ENCODE measurements at regions not wholly inside any gene's neighbourhood (a gene's known extent, or its start where the extent isn't known, plus 50 kb on each side); places are given as distances from the start of the nearest gene placed in this dataset.

DNA sequence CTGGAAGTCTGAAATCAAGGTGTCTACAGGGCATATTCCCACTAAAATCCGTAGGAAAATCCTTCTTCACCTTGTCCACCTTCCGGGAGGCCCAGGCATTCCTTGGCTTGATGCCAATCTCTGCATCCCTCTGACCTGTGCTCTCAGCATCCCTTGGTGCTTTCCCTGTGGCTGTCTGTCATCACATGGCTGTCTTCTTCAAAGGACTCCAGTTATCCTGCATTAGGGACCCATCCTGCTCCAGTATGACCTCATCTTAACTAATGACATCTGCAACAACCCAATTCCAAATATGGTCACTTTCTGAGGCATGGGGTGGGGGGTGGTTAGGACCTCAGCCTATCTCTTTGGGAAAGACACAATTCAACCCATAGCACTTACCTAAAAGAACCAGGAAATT lies 423.8 kb downstream of the IRS2 start:
- H3K4me3 ChIP-seq (ENCODE audit: low read depth, low read length): no peak overlapping the region
- H3K36me3 ChIP-seq (ENCODE audit: control insufficient read depth, insufficient read depth, low read length): no peaks in the 10 kb centered on the region
- no peaks in the 10 kb centered on the region for H3K27me3 ChIP-seq (ENCODE audit: control insufficient read depth, insufficient read depth, low read length)
- DNase-seq (ENCODE audit: low read depth): no peak
- TF ChIP-seq, protein P1, sequence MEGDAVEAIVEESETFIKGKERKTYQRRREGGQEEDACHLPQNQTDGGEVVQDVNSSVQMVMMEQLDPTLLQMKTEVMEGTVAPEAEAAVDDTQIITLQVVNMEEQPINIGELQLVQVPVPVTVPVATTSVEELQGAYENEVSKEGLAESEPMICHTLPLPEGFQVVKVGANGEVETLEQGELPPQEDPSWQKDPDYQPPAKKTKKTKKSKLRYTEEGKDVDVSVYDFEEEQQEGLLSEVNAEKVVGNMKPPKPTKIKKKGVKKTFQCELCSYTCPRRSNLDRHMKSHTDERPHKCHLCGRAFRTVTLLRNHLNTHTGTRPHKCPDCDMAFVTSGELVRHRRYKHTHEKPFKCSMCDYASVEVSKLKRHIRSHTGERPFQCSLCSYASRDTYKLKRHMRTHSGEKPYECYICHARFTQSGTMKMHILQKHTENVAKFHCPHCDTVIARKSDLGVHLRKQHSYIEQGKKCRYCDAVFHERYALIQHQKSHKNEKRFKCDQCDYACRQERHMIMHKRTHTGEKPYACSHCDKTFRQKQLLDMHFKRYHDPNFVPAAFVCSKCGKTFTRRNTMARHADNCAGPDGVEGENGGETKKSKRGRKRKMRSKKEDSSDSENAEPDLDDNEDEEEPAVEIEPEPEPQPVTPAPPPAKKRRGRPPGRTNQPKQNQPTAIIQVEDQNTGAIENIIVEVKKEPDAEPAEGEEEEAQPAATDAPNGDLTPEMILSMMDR (IDR thresholded peaks at IDR 0.05; ENCODE audit: insufficient read depth, low read length, poor library complexity, severe bottlenecking): no peak

DNA sequence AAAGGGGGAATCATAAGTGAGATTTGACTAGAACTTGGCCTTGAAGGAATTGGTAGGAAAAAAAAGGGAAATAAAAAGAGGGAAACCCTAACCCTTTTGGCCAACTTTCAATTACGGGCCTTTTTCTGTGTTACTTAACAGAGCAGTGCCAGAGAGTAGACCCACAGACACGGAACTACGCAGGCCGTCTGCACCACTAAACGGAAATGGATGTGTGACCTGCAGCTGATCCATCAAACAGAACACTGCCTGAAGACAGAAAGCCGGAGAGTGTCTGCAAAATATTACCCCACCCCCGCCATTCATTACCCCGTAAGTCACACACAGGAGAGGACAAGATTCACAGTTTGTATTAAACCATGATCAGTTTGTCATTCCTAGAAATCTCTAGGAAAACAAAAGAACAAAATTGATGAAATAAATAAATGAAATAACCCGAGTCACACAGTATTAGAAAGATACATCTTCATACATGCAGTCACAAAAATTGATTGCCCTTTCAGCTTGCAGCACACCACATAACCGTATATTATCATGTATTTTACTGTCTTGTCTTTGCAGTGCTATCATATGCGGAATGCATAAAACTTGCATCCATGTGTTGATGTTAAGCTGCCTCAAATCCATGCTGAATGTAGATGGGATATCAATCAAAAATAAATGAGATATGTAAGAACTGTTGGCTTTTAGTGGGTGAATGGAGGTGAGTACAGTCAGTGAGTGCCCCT lies 424.7 kb downstream of the IRS2 start:
- Histone ChIP-seq H3K27me3 (ENCODE audit: control insufficient read depth, insufficient read depth, low read length) (no peaks in the 10 kb centered on the region), H3K36me3 (ENCODE audit: control insufficient read depth, insufficient read depth, low read length) (no peaks in the 10 kb centered on the region), H3K4me3 (ENCODE audit: low read depth, low read length) (no peak overlapping the region)
- DNase-seq (ENCODE audit: low read depth): no peak
- TF ChIP-seq, protein P1 (IDR thresholded peaks at IDR 0.05; ENCODE audit: insufficient read depth, low read length, poor library complexity, severe bottlenecking): no peak

DNA sequence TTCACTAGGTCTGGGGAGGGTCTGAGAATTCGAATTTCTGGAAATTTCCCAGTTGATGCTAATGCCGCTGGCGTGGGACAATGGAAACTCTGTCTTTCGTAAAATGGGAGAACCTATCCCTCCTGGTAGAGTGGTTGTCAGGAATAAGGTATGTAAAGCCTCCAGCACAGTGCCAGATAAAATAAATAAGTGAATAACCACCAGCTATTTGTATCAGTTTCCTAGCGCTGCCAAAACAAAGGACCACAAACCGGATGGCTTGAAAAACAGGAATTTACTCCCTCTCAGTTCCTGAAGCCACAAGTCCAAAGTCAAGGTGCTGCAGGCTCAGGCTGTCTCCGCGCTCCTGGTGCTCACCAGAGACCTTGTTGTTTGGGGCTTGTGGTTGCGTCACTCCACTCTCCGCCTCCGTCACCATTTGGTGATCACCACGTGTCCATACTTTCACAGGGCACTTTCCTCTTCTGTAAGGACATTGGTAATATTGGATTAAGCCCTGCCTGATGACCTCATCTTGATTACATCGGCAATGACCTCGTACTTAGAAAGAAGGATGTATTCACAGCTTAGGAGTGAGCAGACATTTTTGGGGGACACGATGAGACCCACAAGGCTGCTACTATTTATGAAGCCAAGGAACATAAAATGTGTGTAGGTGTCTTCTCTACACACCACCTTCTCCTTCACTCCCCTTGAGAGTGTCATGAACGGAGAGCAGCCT lies 428.5 kb downstream of the IRS2 start:
- TF ChIP-seq, protein P1 (IDR thresholded peaks at IDR 0.05; ENCODE audit: insufficient read depth, low read length, poor library complexity, severe bottlenecking): no peak
- H3K4me3 ChIP-seq (ENCODE audit: low read depth, low read length): no peak overlapping the region
- no peak for DNase-seq (ENCODE audit: low read depth)
- no peaks in the 10 kb centered on the region for H3K27me3 ChIP-seq (ENCODE audit: control insufficient read depth, insufficient read depth, low read length)
- H3K36me3 ChIP-seq (ENCODE audit: control insufficient read depth, insufficient read depth, low read length): no peaks in the 10 kb centered on the region

DNA sequence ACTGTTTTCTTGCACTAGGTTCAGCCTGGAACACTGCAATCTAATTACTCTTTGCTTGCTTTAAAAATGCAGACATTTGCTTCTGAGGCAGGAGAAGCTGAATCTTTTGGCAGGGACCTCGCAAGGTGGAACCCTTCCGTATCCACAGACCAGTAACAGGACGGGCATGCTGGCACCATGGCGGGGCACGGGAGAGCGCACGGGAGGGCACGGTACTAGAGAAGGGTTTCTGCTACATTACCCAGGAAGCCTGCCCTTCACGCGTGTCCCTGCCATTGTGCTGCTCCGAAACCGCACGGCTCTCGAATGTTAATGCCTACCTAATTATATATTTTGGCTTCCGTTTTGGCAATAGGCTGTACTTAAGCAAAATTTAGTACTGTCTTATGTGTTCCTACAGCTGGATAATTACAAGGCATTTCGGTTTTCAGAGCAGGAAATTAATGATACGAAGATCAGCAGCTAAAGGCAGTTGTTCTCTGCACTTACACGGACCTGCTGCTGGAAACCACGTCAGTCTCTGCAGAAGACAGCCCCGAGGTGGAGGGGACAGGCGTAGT lies 430.4 kb downstream of the IRS2 start:
- no peak for DNase-seq (ENCODE audit: low read depth)
- TF ChIP-seq, protein P1 (IDR thresholded peaks at IDR 0.05; ENCODE audit: insufficient read depth, low read length, poor library complexity, severe bottlenecking): no peak
- H3K27me3 ChIP-seq (ENCODE audit: control insufficient read depth, insufficient read depth, low read length): no peaks in the 10 kb centered on the region
- H3K4me3 ChIP-seq (ENCODE audit: low read depth, low read length): peak overlapping the region; percentile 10
- no peaks in the 10 kb centered on the region for H3K36me3 ChIP-seq (ENCODE audit: control insufficient read depth, insufficient read depth, low read length)

DNA sequence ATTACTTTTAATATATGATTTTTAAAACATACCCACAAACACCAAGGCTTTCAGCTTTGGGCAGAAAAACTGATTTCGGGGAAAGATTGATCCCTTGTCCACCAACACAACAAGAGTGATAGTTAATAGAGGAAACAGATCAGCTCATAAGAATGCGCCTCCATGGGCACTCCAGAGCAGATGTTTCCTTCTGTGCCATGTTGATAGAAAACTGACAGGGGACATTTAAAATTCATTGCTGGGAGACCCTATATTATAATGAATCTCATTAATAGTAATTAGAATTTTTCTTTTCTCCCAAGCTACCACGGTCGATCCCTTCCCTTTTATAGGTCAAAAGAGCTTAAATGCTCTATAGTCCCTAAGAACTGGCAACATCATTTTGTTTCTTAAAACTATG lies 431.2 kb downstream of the IRS2 start:
- TF ChIP-seq, protein P1 (IDR thresholded peaks at IDR 0.05; ENCODE audit: insufficient read depth, low read length, poor library complexity, severe bottlenecking): no peak
- Histone ChIP-seq H3K27me3 (ENCODE audit: control insufficient read depth, insufficient read depth, low read length) (no peaks in the 10 kb centered on the region), H3K36me3 (ENCODE audit: control insufficient read depth, insufficient read depth, low read length) (no peaks in the 10 kb centered on the region), H3K4me3 (ENCODE audit: low read depth, low read length) (no peak overlapping the region)
- DNase-seq (ENCODE audit: low read depth): no peak
